ENCODE measurements at regions not wholly inside any gene's neighbourhood (a gene's known extent, or its start where the extent isn't known, plus 50 kb on each side); places are given as distances from the start of the nearest gene placed in this dataset.
"Not testable (repeated sequence)": the region's sequence is repeated elsewhere in the genome, so short reads cannot be mapped to it uniquely, and the experiment has no call there.

DNA sequence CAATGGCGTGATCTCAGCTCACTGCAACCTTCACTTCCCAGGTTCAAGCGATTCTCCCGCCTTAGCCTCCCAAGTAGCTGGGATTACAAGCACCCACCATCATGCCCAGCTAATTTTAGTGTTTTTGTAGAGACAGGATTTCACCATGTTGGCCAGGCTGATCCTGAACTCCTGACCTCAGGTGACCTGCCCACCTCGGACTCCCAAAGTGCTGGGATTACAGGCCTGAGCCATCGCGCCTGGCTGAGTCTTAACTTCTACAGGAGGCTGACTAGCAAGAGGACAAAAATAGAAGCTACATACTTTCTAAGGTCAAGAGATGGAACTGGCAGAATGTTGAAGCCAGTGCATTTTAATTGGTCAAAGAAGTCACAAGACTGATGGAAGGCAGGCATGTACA lies 2296.2 kb upstream of the RAG2 start:
- not testable (repeated sequence) for DNase-seq (ENCODE audit: low spot score)

DNA sequence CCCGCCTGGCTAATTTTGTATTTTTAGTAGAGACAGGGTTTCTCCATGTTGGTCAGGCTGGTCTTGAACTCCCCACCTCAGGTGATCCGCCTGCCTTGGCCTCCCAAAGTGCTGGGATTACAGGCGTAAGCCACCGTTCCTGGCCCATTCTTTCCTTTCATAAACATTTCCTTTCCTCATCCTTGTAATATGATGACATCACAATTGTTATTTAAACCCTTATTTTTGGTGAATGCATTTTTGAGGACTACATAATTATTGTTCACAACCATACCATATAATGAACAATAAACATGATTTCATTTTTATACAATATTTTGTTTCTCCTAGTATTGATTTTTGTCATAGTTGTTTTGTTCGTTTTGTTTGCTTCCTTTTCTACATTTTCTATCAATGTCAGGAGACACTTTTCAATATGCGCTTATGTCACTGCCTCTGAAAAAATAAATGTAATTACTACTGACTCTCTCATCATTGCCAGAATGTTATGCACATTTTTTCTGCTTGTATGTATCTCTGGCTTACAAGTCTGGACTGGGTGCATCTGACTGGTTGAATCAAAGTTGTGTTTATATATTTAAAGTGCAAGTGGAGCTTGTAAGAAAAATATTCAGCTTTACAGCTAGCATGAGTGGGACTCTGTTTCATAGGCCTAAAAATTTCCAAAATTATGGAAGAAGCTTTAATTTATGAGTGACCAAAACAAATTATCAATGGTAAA lies 2286.3 kb upstream of the RAG2 start:
- no peak for DNase-seq (ENCODE audit: low spot score)

- no peak for DNase-seq (ENCODE audit: low spot score)
These were observed 2269.3 kb upstream of the RAG2 start for GRCh38 chr11:38867338-38867737.

GRCh38 chr11:38865922-38866321 lies 2267.9 kb upstream of the RAG2 start:
- no peak for DNase-seq (ENCODE audit: low spot score)

GRCh38 chr11:38842991-38843390 lies 2245.0 kb upstream of the RAG2 start:
- DNase-seq (ENCODE audit: low spot score): no peak

DNA sequence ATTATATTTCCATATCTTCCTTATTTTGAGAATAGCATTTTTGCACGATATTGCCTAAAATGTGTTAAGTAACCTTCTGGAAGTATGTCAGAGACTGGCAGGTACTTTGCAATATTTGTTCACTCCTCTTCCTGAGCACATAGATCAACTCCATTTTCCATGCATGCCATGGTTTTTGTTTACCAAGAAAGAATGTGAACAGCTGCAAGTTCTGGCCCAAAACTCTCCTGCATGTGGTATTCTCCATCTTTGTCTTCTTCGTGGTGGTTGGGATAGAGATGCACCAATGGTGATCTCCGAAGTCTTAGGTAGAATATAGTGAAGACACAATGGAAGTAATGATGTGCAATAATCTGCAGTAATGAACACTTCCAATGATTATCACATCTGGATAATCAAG lies 2241.0 kb upstream of the RAG2 start:
- no peak for DNase-seq (ENCODE audit: low spot score)

- no peak for DNase-seq (ENCODE audit: low spot score)
These were observed 2237.9 kb upstream of the RAG2 start for GRCh38 chr11:38835966-38836365.

DNA sequence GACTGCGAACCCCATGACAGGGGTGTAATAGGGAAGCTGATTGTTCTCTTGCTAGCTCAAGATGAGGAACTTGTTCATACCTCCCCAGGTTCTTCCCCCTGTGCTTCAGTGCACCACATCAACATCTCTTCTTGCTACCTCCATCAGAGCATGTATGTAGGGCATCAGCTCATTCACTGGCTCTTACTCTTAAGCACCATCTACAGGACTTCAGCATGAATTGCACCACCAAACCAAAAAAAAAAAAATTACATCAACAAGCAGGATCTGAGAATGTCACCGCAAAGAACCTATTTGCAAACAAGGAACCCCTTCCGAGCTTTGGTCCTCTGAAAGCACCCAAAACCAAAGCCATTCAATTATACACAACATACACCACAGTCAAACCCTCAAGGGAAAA lies 2226.5 kb upstream of the RAG2 start:
- DNase-seq (ENCODE audit: low spot score): no peak

- not testable (repeated sequence) for DNase-seq (ENCODE audit: low spot score)
These were observed 2223.8 kb upstream of the RAG2 start for GRCh38 chr11:38821786-38822185.

DNA sequence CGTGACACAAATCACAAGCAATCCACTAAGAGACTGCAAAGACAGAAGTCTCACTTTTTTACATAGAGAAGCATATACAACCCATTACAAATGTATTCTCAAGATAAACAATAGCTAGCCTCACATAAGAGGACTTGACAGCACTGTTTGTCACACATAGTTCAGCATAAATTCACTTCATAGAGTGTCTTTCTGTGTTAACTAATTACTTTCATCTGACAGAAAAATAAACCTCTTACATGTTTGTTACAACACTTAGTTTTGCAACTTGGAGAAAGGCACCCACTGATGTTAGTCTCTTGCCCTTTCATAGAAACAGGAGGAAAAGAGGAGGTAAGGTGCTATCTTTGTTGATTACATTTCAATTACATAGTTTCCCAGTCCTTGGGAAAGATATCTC lies 2221.9 kb upstream of the RAG2 start:
- DNase-seq (ENCODE audit: low spot score): no peak

GRCh38 chr11:38818720-38819119 lies 2220.7 kb upstream of the RAG2 start:
- DNase-seq (ENCODE audit: low spot score): no peak

DNA sequence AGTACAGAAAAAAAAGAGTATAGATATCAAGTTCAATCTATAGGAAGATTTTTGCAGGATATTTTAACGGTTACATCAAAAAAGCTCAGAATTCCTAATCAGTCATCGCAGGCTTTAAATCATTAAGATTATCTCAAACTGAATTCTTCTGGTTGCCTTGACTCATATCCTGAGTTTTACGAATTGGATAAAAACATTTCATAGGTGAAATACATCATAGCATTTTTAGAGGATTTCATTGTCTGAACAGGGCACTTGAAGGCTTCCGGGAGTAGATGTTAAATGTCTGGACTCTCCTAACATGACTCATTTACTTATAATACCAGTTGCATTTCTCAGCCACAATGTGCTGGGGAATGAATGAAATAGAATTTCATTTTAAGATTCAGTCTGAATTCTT lies 2216.6 kb upstream of the RAG2 start:
- no peak for DNase-seq (ENCODE audit: low spot score)

DNA sequence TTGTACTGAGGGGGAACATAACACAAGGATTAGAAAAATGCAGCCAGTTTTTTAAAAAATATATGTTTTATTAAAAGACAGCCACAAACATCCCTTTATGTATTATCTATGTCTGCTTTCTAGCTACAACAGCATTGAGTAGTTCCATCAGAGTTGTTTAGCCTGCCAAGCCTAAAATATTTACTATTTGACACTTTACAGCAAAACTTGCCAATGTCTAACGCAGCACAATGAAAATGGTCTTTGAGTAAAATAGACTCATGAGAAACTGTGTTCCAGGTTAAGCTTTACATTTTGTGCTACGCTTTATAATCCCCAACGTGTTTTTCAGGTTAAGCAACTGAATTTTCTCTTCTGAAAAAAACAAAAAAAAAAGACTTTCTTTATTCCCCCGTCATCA lies 2211.5 kb upstream of the RAG2 start:
- no peak for DNase-seq (ENCODE audit: low spot score)

DNA sequence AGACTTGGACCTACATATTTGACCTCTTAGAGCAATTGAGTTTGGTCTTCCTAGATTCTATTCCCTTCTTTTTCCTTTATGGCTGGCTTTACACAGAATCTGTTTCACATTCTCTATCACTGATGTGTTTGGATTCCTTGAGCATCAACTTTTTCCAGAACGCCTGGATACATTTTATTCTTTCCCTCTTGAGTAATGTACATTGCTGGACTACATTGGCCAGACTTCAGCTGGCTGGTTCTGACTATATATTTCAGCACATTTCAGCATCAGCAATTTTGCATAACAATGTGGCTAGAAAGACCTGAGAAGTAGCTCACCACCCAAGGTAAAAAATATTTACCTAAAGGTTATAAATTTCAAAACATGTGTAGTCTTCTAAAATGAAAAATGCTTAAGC lies 2198.2 kb upstream of the RAG2 start:
- DNase-seq (ENCODE audit: low spot score): no peak

DNA sequence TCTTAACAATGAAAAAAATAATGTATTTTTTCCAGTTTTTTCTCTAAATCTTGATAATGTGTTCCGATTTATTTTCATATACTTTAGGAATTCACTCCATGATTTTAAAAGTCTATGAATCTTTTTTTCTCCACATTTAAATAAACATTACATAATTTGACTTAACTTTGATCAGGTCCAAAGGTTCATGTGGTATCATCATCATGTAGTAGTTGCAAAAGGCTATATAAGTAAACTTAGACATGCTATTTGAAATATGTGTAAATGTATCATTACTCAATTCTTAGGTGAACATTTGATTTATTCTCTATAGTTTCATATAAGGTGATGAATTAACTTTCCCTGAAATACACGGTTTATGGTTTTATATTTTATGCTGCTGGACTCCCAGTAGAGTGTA lies 2197.0 kb upstream of the RAG2 start:
- DNase-seq (ENCODE audit: low spot score): no peak

DNA sequence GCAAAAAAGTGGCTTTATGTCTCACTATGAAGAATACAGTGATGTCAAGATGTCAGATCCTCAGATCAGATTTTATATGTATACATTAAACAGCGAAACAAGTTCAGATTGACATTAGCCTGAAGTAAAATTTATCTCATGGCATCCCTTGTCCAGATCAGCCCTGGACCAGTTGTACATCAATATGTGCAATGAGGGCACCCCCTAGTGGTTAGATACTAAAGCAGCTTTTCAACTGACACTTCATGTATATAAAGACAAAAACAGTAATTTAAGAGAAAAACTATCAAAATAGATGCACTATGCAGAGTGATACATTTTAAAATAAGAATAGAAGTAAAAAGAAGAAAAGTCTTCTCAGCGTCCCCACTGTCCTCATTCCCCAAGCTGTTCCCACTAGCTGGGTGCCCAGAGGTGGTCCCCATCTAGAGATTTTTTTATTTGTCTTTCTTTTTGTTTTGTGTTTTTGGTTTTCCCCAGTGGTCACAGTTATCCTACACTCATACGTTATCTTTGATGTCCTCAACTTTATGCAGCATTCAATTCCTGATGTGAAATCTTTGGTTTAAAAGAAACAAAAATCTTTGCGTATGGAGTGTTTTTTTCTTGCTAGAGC lies 2193.4 kb upstream of the RAG2 start:
- DNase-seq (ENCODE audit: low spot score): peak; percentile 3

DNA sequence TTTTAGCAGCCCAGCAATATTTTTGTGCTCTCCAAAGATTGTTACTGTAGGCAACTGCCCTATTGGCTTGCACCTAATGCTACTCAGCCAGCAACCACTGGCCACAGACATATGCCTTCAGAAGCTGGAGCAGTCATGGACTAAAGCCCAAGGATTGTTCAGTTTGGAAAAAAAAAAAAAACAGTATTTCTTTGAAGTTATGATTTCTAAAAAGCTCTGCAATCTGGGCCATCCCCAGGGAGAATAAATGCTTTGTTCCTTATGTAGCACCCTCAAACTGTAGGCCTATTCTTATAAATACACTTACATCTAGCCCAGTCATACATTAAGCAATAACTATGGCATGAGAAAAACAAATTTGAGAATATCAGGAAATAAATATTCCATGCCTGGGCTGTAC lies 2190.5 kb upstream of the RAG2 start:
- no peak for DNase-seq (ENCODE audit: low spot score)

DNA sequence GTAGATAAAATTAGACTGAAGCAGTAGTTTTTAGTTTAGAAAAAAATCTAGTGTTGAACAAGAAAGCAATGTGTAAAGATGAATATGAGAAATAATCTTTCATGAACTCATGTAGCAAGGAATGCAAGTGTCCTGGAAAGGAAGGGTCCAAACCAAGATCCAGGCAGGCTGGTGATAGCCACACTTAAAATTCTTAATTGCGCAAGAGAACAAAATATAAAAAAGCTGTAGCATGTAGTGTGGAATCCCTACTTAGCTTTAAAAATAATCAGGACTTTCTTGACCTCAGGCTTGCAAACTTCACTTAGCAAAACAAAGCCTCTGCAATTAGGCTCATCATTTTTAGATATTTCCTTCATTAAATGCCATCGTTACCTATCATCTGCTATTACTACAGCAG lies 2186.1 kb upstream of the RAG2 start:
- DNase-seq (ENCODE audit: low spot score): no peak

DNA sequence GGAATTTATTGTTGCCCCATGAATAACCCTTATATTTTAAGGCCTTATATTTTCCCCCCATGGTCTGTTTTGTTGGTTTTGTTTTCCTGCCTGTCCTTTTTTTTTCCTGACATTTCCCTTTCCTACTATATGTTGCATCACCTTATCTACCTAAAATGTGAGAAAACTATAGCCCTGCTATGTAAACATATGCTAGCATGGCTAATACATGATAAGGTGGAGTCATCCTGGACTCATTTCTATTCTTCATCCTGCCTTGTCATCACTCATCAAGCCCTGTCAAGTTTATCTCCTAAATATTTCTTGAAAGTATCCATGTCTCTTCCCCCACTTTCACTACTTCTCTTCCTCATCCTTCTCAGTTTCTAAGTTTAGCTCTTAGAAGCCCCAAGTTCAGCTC lies 2168.8 kb upstream of the RAG2 start:
- DNase-seq (ENCODE audit: low spot score): no peak

GRCh38 chr11:38759394-38759793 lies 2161.4 kb upstream of the RAG2 start:
- DNase-seq (ENCODE audit: low spot score): no peak

DNA sequence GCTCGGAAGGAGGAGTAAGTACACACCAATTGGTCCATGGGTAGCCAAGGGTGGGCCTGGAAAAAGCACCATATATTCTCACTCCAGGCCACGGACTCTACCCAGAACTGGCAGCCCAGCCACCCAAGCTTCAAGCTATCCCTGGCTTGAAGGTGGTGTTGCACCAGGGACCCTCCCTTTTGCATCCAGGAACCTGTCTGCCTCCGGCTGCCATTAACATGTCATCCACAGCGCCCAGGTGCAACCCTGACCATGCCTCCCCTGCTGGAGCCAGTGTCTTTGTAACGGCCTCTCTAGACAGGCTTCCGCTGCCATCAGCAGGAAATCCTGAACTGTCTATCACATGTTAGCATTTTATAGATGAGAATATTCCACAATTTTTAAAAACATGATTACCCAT lies 2158.5 kb upstream of the RAG2 start:
- no peak for DNase-seq (ENCODE audit: low spot score)

DNA sequence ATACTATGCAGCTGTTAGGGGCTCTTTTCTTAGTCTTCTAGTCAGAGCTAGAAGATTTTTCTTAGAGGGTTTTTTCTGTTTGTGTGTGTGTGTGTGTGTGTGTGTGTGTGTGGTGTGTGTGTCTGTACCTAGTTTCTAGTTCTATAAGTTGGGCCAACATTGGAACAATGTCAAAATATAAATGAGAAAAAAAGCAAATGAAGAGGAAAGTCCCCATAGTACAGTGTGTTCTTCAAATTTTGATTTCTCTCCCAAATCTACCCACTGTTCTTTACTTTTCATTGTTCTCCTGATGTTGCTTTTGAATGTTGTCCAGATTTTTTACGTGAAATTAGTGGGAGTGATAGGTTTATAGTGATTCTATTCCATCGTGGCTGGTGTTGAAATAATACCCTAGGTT lies 2153.4 kb upstream of the RAG2 start:
- DNase-seq (ENCODE audit: low spot score): no peak

GRCh38 chr11:38746516-38746915 lies 2148.5 kb upstream of the RAG2 start:
- DNase-seq (ENCODE audit: low spot score): not testable (repeated sequence)

- no peak for DNase-seq (ENCODE audit: low spot score)
These were observed 2125.3 kb upstream of the RAG2 start for GRCh38 chr11:38723361-38723760.
